ENCODE measurements at regions not wholly inside any gene's neighbourhood (a gene's known extent, or its start where the extent isn't known, plus 50 kb on each side); places are given as distances from the start of the nearest gene placed in this dataset.

DNA sequence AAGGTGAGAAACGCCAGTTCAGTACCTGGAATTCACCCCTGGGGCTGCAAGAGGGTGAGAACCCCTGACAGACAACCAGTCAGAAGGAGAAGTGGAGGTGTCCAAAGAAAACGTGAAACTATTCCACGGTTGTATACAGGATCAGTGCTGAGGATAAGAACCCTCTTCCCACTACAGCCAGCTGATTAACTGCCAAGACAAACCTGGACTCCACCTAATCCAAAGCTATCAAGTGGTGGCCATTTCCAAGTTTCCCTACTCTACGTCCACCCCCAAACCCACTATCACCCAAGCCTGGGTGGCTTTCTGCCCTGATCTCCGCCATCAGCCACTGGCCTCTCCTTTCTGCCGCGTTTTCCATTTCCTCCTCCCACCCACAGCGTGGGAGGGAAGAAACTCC, 312.3 kb upstream of the ID2 start:
- Histone ChIP-seq H3K36me3 (ENCODE audit: insufficient read depth, low read length) (no peaks in the 10 kb centered on the region), H2AFZ (ENCODE audit: low read length) (no peak overlapping the region)

DNA sequence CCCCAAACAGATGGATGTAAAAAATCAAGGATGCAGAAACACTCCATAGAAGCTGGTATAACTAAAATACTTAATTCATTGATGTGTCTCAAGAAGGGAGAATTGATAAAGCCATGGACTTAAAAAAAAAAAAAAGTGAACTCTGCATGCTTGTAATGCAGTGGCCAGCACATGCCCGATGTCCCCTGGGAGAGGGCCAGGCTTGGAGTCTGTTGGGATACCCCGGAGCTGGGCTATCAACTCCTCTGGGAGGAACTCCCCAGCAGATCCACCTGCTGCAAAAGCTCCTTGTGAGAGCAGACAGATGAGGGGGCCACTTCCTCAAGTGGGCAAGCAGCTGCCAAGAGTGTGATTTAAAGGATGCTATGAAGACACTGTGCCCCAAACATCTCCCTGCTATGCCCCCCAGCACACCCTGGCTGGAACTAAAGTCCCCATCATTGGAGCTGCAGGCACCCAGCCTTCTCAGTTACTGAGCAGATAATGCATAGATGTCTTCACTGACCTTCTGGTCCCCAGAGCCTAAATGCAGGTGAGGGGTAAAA, 311.5 kb upstream of the ID2 start:
- no peak overlapping the region for H3K4me3 ChIP-seq (ENCODE audit: low read length, poor library complexity, severe bottlenecking)
- peaks cover 24% of the 10 kb centered on the region for H3K4me1 ChIP-seq (ENCODE audit: insufficient read depth, low read length, poor library complexity, severe bottlenecking)
- no peak overlapping the region for H3K4me2 ChIP-seq (ENCODE audit: low read depth, low read length, poor library complexity, severe bottlenecking)
- H3K9me3 ChIP-seq (ENCODE audit: insufficient read depth, low read depth, low read length): no peaks in the 10 kb centered on the region
- no peak overlapping the region for H3K9ac ChIP-seq (ENCODE audit: low read depth, low read length, poor library complexity, severe bottlenecking)
- no peaks in the 10 kb centered on the region for H3K36me3 ChIP-seq (ENCODE audit: insufficient read depth, low read length)
- H3F3A ChIP-seq (ENCODE audit: low read depth): no peaks in the 10 kb centered on the region
- H3K9me2 ChIP-seq (replicated peaks; ENCODE audit: low read depth, low read length): no peaks in the 10 kb centered on the region
- no peaks in the 10 kb centered on the region for H4K20me1 ChIP-seq (ENCODE audit: insufficient read depth, low read length, poor library complexity, severe bottlenecking)
- no peaks in the 10 kb centered on the region for H3K79me2 ChIP-seq (ENCODE audit: insufficient read depth, low read length)
- H3K27me3 ChIP-seq (ENCODE audit: insufficient read depth, low read length, poor library complexity, severe bottlenecking): no peaks in the 10 kb centered on the region
- TF ChIP-seq, protein P1, sequence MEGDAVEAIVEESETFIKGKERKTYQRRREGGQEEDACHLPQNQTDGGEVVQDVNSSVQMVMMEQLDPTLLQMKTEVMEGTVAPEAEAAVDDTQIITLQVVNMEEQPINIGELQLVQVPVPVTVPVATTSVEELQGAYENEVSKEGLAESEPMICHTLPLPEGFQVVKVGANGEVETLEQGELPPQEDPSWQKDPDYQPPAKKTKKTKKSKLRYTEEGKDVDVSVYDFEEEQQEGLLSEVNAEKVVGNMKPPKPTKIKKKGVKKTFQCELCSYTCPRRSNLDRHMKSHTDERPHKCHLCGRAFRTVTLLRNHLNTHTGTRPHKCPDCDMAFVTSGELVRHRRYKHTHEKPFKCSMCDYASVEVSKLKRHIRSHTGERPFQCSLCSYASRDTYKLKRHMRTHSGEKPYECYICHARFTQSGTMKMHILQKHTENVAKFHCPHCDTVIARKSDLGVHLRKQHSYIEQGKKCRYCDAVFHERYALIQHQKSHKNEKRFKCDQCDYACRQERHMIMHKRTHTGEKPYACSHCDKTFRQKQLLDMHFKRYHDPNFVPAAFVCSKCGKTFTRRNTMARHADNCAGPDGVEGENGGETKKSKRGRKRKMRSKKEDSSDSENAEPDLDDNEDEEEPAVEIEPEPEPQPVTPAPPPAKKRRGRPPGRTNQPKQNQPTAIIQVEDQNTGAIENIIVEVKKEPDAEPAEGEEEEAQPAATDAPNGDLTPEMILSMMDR (conservative IDR thresholded peaks at IDR 0.05; ENCODE audit: low read length): no peak
- no peak for TF ChIP-seq EZH2phosphoT487 (IDR thresholded peaks at IDR 0.05; ENCODE audit: borderline replicate concordance)
- H2AFZ ChIP-seq (ENCODE audit: low read length): no peak overlapping the region

More for the DNA sequence above, 312.3 kb upstream of the ID2 start:
- H3K9ac ChIP-seq (ENCODE audit: low read depth, low read length, poor library complexity, severe bottlenecking): no peak overlapping the region
- no peak overlapping the region for H3K4me2 ChIP-seq (ENCODE audit: low read depth, low read length, poor library complexity, severe bottlenecking)
- no peaks in the 10 kb centered on the region for H3K79me2 ChIP-seq (ENCODE audit: insufficient read depth, low read length)
- no peaks in the 10 kb centered on the region for H3K9me3 ChIP-seq (ENCODE audit: insufficient read depth, low read depth, low read length)
- TF ChIP-seq, protein P1 (conservative IDR thresholded peaks at IDR 0.05; ENCODE audit: low read length): no peak
- no peak for TF ChIP-seq EZH2phosphoT487 (IDR thresholded peaks at IDR 0.05; ENCODE audit: borderline replicate concordance)
- no peaks in the 10 kb centered on the region for H3F3A ChIP-seq (ENCODE audit: low read depth)
- no peaks in the 10 kb centered on the region for H3K9me2 ChIP-seq (replicated peaks; ENCODE audit: low read depth, low read length)
- no peaks in the 10 kb centered on the region for H4K20me1 ChIP-seq (ENCODE audit: insufficient read depth, low read length, poor library complexity, severe bottlenecking)
- H3K4me3 ChIP-seq (ENCODE audit: low read length, poor library complexity, severe bottlenecking): no peak overlapping the region
- peaks cover 24% of the 10 kb centered on the region for H3K4me1 ChIP-seq (ENCODE audit: insufficient read depth, low read length, poor library complexity, severe bottlenecking)
- H3K27me3 ChIP-seq (ENCODE audit: insufficient read depth, low read length, poor library complexity, severe bottlenecking): no peaks in the 10 kb centered on the region

DNA sequence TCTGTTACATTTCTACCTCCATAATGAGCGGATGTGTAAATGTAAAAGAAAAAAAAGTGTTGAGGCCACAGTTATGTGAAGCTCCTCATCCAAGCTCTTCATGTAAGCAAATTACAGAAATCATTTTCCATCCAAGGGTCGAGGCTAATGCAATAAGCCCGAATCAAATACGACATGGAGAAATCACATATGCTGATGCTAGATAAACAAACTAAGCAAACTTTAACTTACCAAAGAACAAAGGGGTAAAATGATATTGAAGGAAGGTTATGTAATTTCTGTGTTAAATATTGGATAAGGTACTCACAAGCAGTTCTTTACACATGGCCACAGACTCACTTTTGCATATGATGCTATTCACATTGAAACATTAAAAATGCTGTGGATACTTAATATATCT, 310.2 kb upstream of the ID2 start:
- no peaks in the 10 kb centered on the region for H3K27me3 ChIP-seq (ENCODE audit: insufficient read depth, low read length, poor library complexity, severe bottlenecking)
- H3F3A ChIP-seq (ENCODE audit: low read depth): no peaks in the 10 kb centered on the region
- H3K9me3 ChIP-seq (ENCODE audit: insufficient read depth, low read depth, low read length): no peaks in the 10 kb centered on the region
- H2AFZ ChIP-seq (ENCODE audit: low read length): no peak overlapping the region
- H3K79me2 ChIP-seq (ENCODE audit: insufficient read depth, low read length): no peaks in the 10 kb centered on the region
- peaks cover 24% of the 10 kb centered on the region for H3K4me1 ChIP-seq (ENCODE audit: insufficient read depth, low read length, poor library complexity, severe bottlenecking)
- H3K9me2 ChIP-seq (replicated peaks; ENCODE audit: low read depth, low read length): no peaks in the 10 kb centered on the region
- H3K4me2 ChIP-seq (ENCODE audit: low read depth, low read length, poor library complexity, severe bottlenecking): no peak overlapping the region
- H4K20me1 ChIP-seq (ENCODE audit: insufficient read depth, low read length, poor library complexity, severe bottlenecking): no peaks in the 10 kb centered on the region
- H3K4me3 ChIP-seq (ENCODE audit: low read length, poor library complexity, severe bottlenecking): no peak overlapping the region
- H3K9ac ChIP-seq (ENCODE audit: low read depth, low read length, poor library complexity, severe bottlenecking): no peak overlapping the region
- no peaks in the 10 kb centered on the region for H3K36me3 ChIP-seq (ENCODE audit: insufficient read depth, low read length)
- no peak for TF ChIP-seq EZH2phosphoT487 (IDR thresholded peaks at IDR 0.05; ENCODE audit: borderline replicate concordance)
- TF ChIP-seq, protein P1 (conservative IDR thresholded peaks at IDR 0.05; ENCODE audit: low read length): no peak

All from Loucy (cell line).